Neural progenitor cell (in vitro differentiated cells): ENCODE measurements at regions not wholly inside any gene's neighbourhood (a gene's known extent, or its start where the extent isn't known, plus 50 kb on each side); places are given as distances from the start of the nearest gene placed in this dataset.

Experiments
- CTCF ChIP-seq: fragments of 200-600 bp; sonication (generic); IDR thresholded peaks from 2 replicates; pipeline ENCODE4 v1.5.1; 2017; ENCODE audit warnings: antibody characterized with exemption, mild to moderate bottlenecking
- EZH2 ChIP-seq: fragments of 200-600 bp; sonication (generic); IDR thresholded peaks from 2 replicates; pipeline ENCODE4 v1.6.1; 2017; ENCODE audit warnings: antibody characterized with exemption, mild to moderate bottlenecking, moderate library complexity
- EZH2phosphoT487 ChIP-seq: fragments of 200-600 bp; sonication (generic); IDR thresholded peaks from 2 replicates; pipeline ENCODE4 v1.6.1; 2017; ENCODE audit warnings: antibody characterized with exemption

- no peak for TF ChIP-seq CTCF
- no peak for TF ChIP-seq EZH2phosphoT487
- TF ChIP-seq EZH2, result no peak
Observed at GRCh38 chr10:78774999-78775711, 293.6 kb upstream of the ZMIZ1 start.
